Aorta (tissue), 5 donors: ENCODE measurements at regions not wholly inside any gene's neighbourhood (a gene's known extent, or its start where the extent isn't known, plus 50 kb on each side); places are given as distances from the start of the nearest gene placed in this dataset.

Source experiments
- ATAC-seq: fragments of 200-7000 bp; cut with Tn5 transposase; one replicate; pipeline ENCODE4 v1.9.1; 2022; ENCODE audit warnings: moderate library complexity; ENCODE audit not compliant: low FRiP score
- DNase-seq, 2 donors: peaks; one replicate each; pipeline ENCODE4 v3.0.0-alpha.2; 2020
- H3K27ac ChIP-seq, 2 donors: one replicate each; pipeline ENCODE4 v1.5.1; 2013; ENCODE audit warnings: low read length in 2 of 2, mild to moderate bottlenecking in 2 of 2, moderate library complexity in 2 of 2, control low read depth in 1 of 2, inconsistent platforms in 1 of 2, low read depth in 1 of 2
- H3K27me3 ChIP-seq, 2 donors: one replicate each; pipeline ENCODE4 v1.6.1; 2013; ENCODE audit warnings: control low read depth in 1 of 2, low read length in 1 of 2, mild to moderate bottlenecking in 1 of 2, moderate library complexity in 1 of 2; ENCODE audit not compliant: insufficient read depth in 2 of 2, control insufficient read depth in 1 of 2
- H3K36me3 ChIP-seq, 2 donors: one replicate each; pipeline ENCODE4 v1.6.1; 2013; ENCODE audit warnings: control low read depth in 1 of 2, low read length in 1 of 2, mild to moderate bottlenecking in 1 of 2; ENCODE audit not compliant: insufficient read depth in 2 of 2, control insufficient read depth in 1 of 2
- H3K4me1 ChIP-seq, 2 donors: one replicate each; pipeline ENCODE4 v1.6.1; 2013; ENCODE audit warnings: low read length in 2 of 2, control low read depth in 1 of 2, mild to moderate bottlenecking in 1 of 2, moderate library complexity in 1 of 2; ENCODE audit not compliant: insufficient read depth in 2 of 2, control insufficient read depth in 1 of 2
- H3K4me3 ChIP-seq, 2 donors: one replicate each; pipeline ENCODE4 v1.5.1; 2013; ENCODE audit warnings: low read length in 2 of 2, control low read depth in 1 of 2, mild to moderate bottlenecking in 1 of 2
- H3K9me3 ChIP-seq: one replicate; pipeline ENCODE4 v1.6.1; 2013; ENCODE audit warnings: mild to moderate bottlenecking, low read length; ENCODE audit not compliant: control insufficient read depth
- WGBS, 2 donors: extraction: QIAGEN DNeasy Blood & Tissue Kit; methylation state at CpG; one replicate each; pipeline ENCODE4 v1.1.7; 2013; 5-methylcytosine and 5-hydroxymethylcytosine counted together
- intact Hi-C, 2 donors: fragments of 100-400 bp; cut with DNase I; formaldehyde crosslinking; loops; one replicate each; pipeline versions ENCODE4 v1.14.2 to v1.15.0; 2022
- donor health status: healthy with polysubstance abuse.
- donor health status: Bipolar disorder and iron deficiency.
- donor health status: DM: no; HTN: no; CAD: no.
- donor health status: DM: no; HTN: no; CAD: no.
- donor health status: DM: yes; HTN: yes; CAD: no.

- H3K27ac ChIP-seq = no peak overlapping the region
- no peaks in the 10 kb centered on the region for H3K4me1 ChIP-seq
- no peaks in the 10 kb centered on the region for H3K36me3 ChIP-seq
- 83 to 86% methylated on average over 8 of the region's 8 CpGs for WGBS, 2 donors
- no peaks in the 10 kb centered on the region for H3K27me3 ChIP-seq
- H3K4me3 ChIP-seq = no peak overlapping the region
- DNase-seq = peak in 1 of 2 donors; percentile 64
- no peak for ATAC-seq
- no peaks in the 10 kb centered on the region for H3K9me3 ChIP-seq
- intact Hi-C loops = no loop called here
Measured at GRCh38 chr3:31288641-31289100, 244.1 kb upstream of the STT3B start.

- no peak for ATAC-seq
- H3K27ac ChIP-seq = no peak overlapping the region
- no peak for DNase-seq
- H3K36me3 ChIP-seq = no peaks in the 10 kb centered on the region
- no peak overlapping the region for H3K4me3 ChIP-seq
- H3K9me3 ChIP-seq = no peaks in the 10 kb centered on the region
- intact Hi-C loops = no loop called here
- no peaks in the 10 kb centered on the region for H3K4me1 ChIP-seq
- WGBS, 2 donors = 79 to 82% methylated on average over 4 of the region's 4 CpGs
- H3K27me3 ChIP-seq = no peaks in the 10 kb centered on the region
Measured at GRCh38 chr3:31289584-31289983, 243.1 kb upstream of the STT3B start.

GRCh38 chr3:31290046-31290445, 242.7 kb upstream of the STT3B start:
- WGBS, 2 donors = 97 to 98% methylated on average over 5 of the region's 5 CpGs
- Histone ChIP-seq H3K27ac (no peak overlapping the region), H3K9me3 (no peaks in the 10 kb centered on the region), H3K4me1 (no peaks in the 10 kb centered on the region), H3K4me3 (no peak overlapping the region), H3K27me3 (no peaks in the 10 kb centered on the region), H3K36me3 (no peaks in the 10 kb centered on the region)
- ATAC-seq = no peak
- intact Hi-C loops = no loop called here
- no peak for DNase-seq

GRCh38 chr3:31291818-31292217, 240.9 kb upstream of the STT3B start:
- DNase-seq = no peak
- H3K27me3 ChIP-seq = no peaks in the 10 kb centered on the region
- H3K4me1 ChIP-seq = no peaks in the 10 kb centered on the region
- H3K27ac ChIP-seq = no peak overlapping the region
- intact Hi-C loops = no loop called here
- H3K36me3 ChIP-seq = peaks cover 0 to 1% of the 10 kb centered on the region in 2 donors
- 91% methylated on average over 3 of the region's 3 CpGs for WGBS, 2 donors
- H3K9me3 ChIP-seq = no peaks in the 10 kb centered on the region
- no peak overlapping the region for H3K4me3 ChIP-seq
- no peak for ATAC-seq

- no peak for DNase-seq
- no peak overlapping the region for H3K27ac ChIP-seq
- WGBS, 2 donors = 87 to 90% methylated on average over 5 of the region's 5 CpGs
- intact Hi-C loops = no loop called here
- H3K9me3 ChIP-seq = no peaks in the 10 kb centered on the region
- no peak overlapping the region for H3K4me3 ChIP-seq
- no peak for ATAC-seq
- H3K36me3 ChIP-seq = peaks cover 0 to 1% of the 10 kb centered on the region in 2 donors
- no peaks in the 10 kb centered on the region for H3K27me3 ChIP-seq
- H3K4me1 ChIP-seq = no peaks in the 10 kb centered on the region
Measured at GRCh38 chr3:31294430-31295149, 238.1 kb upstream of the STT3B start.

- Histone ChIP-seq H3K9me3 (no peaks in the 10 kb centered on the region), H3K4me3 (no peak overlapping the region), H3K36me3 (peaks cover 0 to 1% of the 10 kb centered on the region in 2 donors), H3K27ac (no peak overlapping the region), H3K4me1 (no peaks in the 10 kb centered on the region), H3K27me3 (no peaks in the 10 kb centered on the region)
- 91 to 92% methylated on average over 7 of the region's 7 CpGs for WGBS, 2 donors
- DNase-seq (no peak), ATAC-seq (no peak)
- intact Hi-C loops = no loop called here
Measured at GRCh38 chr3:31295150-31295765, 237.5 kb upstream of the STT3B start.

GRCh38 chr3:31297726-31298298, 234.9 kb upstream of the STT3B start:
- peaks cover 0 to 1% of the 10 kb centered on the region in 2 donors for H3K36me3 ChIP-seq
- WGBS, 2 donors = 80 to 83% methylated on average over 3 of the region's 3 CpGs
- no peak overlapping the region for H3K4me3 ChIP-seq
- H3K27me3 ChIP-seq = no peaks in the 10 kb centered on the region
- ATAC-seq (no peak), DNase-seq (no peak)
- no peaks in the 10 kb centered on the region for H3K9me3 ChIP-seq
- intact Hi-C loops = no loop called here
- H3K27ac ChIP-seq = no peak overlapping the region
- H3K4me1 ChIP-seq = no peaks in the 10 kb centered on the region

- H3K9me3 ChIP-seq = no peaks in the 10 kb centered on the region
- no peaks in the 10 kb centered on the region for H3K27me3 ChIP-seq
- no peaks in the 10 kb centered on the region for H3K4me1 ChIP-seq
- intact Hi-C loops = no loop called here
- DNase-seq (no peak), ATAC-seq (no peak)
- no peak overlapping the region for H3K27ac ChIP-seq
- no peaks in the 10 kb centered on the region for H3K36me3 ChIP-seq
- WGBS, 2 donors = 71 to 73% methylated on average over 2 of the region's 2 CpGs
- no peak overlapping the region for H3K4me3 ChIP-seq
Measured at GRCh38 chr3:31300456-31301443, 232.0 kb upstream of the STT3B start.
